ENCODE measurements at regions not wholly inside any gene's neighbourhood (a gene's known extent, or its start where the extent isn't known, plus 50 kb on each side); places are given as distances from the start of the nearest gene placed in this dataset.
"Not testable (repeated sequence)": the region's sequence is repeated elsewhere in the genome, so short reads cannot be mapped to it uniquely, and the experiment has no call there.

GRCh38 chrX:114270371-114270770, 313.5 kb upstream of the HTR2C start:
- TF ChIP-seq CBX5 (IDR thresholded peaks at IDR 0.05; ENCODE audit: low read depth, low read length); RXRA (IDR thresholded peaks at IDR 0.05; ENCODE audit: insufficient read depth, low read depth, low read length); GTF2F1 (IDR thresholded peaks at IDR 0.05; ENCODE audit: borderline replicate concordance, low read depth, low read length); KDM5A (IDR thresholded peaks at IDR 0.05; ENCODE audit: low read length); TAF1 (IDR thresholded peaks at IDR 0.05; ENCODE audit: low read depth, low read length); CTCF (IDR thresholded peaks at IDR 0.05; ENCODE audit: control extremely low read depth in 1 of 3, insufficient read depth in 1 of 3, low read depth in 1 of 3, low read length in 3 of 3); JUN (IDR thresholded peaks at IDR 0.05; ENCODE audit: low read depth, low read length): not testable (repeated sequence)
